H9 (cell line): ENCODE measurements at regions not wholly inside any gene's neighbourhood (a gene's known extent, or its start where the extent isn't known, plus 50 kb on each side); places are given as distances from the start of the nearest gene placed in this dataset.

Experiments
- DNase-seq: peaks from one replicate; pipeline ENCODE4 v3.0.0-alpha.2; 2017
- H2AFZ ChIP-seq: one replicate; pipeline ENCODE4 v1.6.1; 2013; ENCODE audit warnings: mild to moderate bottlenecking, low read length, control low read depth, moderate library complexity
- H2AK5ac ChIP-seq: 2 replicates; pipeline ENCODE4 v1.6.1; 2013; ENCODE audit warnings: low read length, control low read depth, mixed read lengths; ENCODE audit not compliant: insufficient read length
- H2BK120ac ChIP-seq: one replicate; pipeline ENCODE4 v1.6.1; 2013; ENCODE audit warnings: low read depth, mild to moderate bottlenecking, low read length, control low read depth, inconsistent platforms; ENCODE audit not compliant: poor library complexity, severe bottlenecking
- H2BK12ac ChIP-seq: 2 replicates; pipeline ENCODE4 v1.6.1; 2013; ENCODE audit warnings: low read length, control low read depth, mixed read lengths, low read depth; ENCODE audit not compliant: insufficient read length
- H2BK15ac ChIP-seq: 2 replicates; pipeline ENCODE4 v1.6.1; 2013; ENCODE audit warnings: low read depth, low read length, control low read depth
- H2BK20ac ChIP-seq: one replicate; pipeline ENCODE4 v1.6.1; 2013; ENCODE audit warnings: low read depth, mild to moderate bottlenecking, low read length, control low read depth, inconsistent platforms; ENCODE audit not compliant: poor library complexity, severe bottlenecking
- H2BK5ac ChIP-seq: 2 replicates; pipeline ENCODE4 v1.6.1; 2013; ENCODE audit warnings: low read length, control low read depth, mixed read lengths; ENCODE audit not compliant: insufficient read length
- H3K14ac ChIP-seq: 2 replicates; pipeline ENCODE4 v1.6.1; 2013; ENCODE audit warnings: low read length, control low read depth; ENCODE audit not compliant: insufficient read depth
- H3K18ac ChIP-seq: 2 replicates; pipeline ENCODE4 v1.6.1; 2013; ENCODE audit warnings: low read depth, mild to moderate bottlenecking, mixed read lengths, low read length, control low read depth; ENCODE audit not compliant: insufficient read length
- H3K23ac ChIP-seq: 2 replicates; pipeline ENCODE4 v1.6.1; 2013; ENCODE audit warnings: low read length, control low read depth, mixed read lengths, low read depth; ENCODE audit not compliant: insufficient read length
- H3K23me2 ChIP-seq: 2 replicates; pipeline ENCODE4 v1.6.1; 2013; ENCODE audit warnings: low read depth, mild to moderate bottlenecking, mixed read lengths, low read length, control low read depth; ENCODE audit not compliant: insufficient read length, poor library complexity, severe bottlenecking
- H3K27ac ChIP-seq: 2 replicates; pipeline ENCODE4 v1.5.1; 2013; ENCODE audit warnings: low read length, control low read depth, mixed read lengths, low read depth; ENCODE audit not compliant: insufficient read length
- H3K27me3 ChIP-seq: 2 replicates; pipeline ENCODE4 v1.6.1; 2013; ENCODE audit warnings: low read length, control low read depth, inconsistent platforms; ENCODE audit not compliant: insufficient read depth
- H3K4ac ChIP-seq: 2 replicates; pipeline ENCODE4 v1.6.1; 2013; ENCODE audit warnings: low read depth, mild to moderate bottlenecking, control low read depth, inconsistent platforms, low read length, moderate library complexity
- H3K4me1 ChIP-seq: 2 replicates; pipeline ENCODE4 v1.6.1; 2013; ENCODE audit warnings: low read length, control low read depth, inconsistent platforms; ENCODE audit not compliant: insufficient read depth
- H3K4me2 ChIP-seq: 2 replicates; pipeline ENCODE4 v1.6.1; 2013; ENCODE audit warnings: low read length, control low read depth, mixed read lengths; ENCODE audit not compliant: insufficient read length, insufficient read depth
- H3K56ac ChIP-seq: 2 replicates; pipeline ENCODE4 v1.6.1; 2013; ENCODE audit warnings: low read depth, mild to moderate bottlenecking, mixed read lengths, low read length, control low read depth; ENCODE audit not compliant: insufficient read length
- H3K79me1 ChIP-seq: 2 replicates; pipeline ENCODE4 v1.6.1; 2013; ENCODE audit warnings: low read depth, mild to moderate bottlenecking, moderate library complexity, low read length, control low read depth, inconsistent platforms; ENCODE audit not compliant: insufficient read depth, poor library complexity, severe bottlenecking
- H3K79me2 ChIP-seq: 2 replicates; pipeline ENCODE4 v1.6.1; 2013; ENCODE audit warnings: low read length, control low read depth, inconsistent platforms; ENCODE audit not compliant: insufficient read depth
- H3K9ac ChIP-seq: 2 replicates; pipeline ENCODE4 v1.6.1; 2013; ENCODE audit warnings: low read length, control low read depth, mixed read lengths; ENCODE audit not compliant: insufficient read length; ENCODE audit errors: extremely low read depth
- H3K9me3 ChIP-seq: one replicate; pipeline ENCODE4 v1.6.1; 2013; ENCODE audit warnings: low read depth, low read length, inconsistent platforms; ENCODE audit not compliant: control insufficient read depth
- H3T11ph ChIP-seq: one replicate; pipeline ENCODE4 v1.6.1; 2013; ENCODE audit warnings: mild to moderate bottlenecking, low read length, control low read depth, inconsistent platforms
- H4K20me1 ChIP-seq: one replicate; pipeline ENCODE4 v1.6.1; 2013; ENCODE audit not compliant: control insufficient read depth, insufficient read length, insufficient read depth
- H4K5ac ChIP-seq: 2 replicates; pipeline ENCODE4 v1.6.1; 2013; ENCODE audit warnings: low read depth, mild to moderate bottlenecking, mixed read lengths, low read length, control low read depth; ENCODE audit not compliant: insufficient read length
- H4K8ac ChIP-seq: replicated peaks from 2 replicates; pipeline ENCODE4 v1.6.1; 2013; ENCODE audit warnings: low read length, control low read depth, mixed read lengths, low read depth; ENCODE audit not compliant: insufficient read length
- H4K91ac ChIP-seq: 2 replicates; pipeline ENCODE4 v1.6.1; 2013; ENCODE audit warnings: low read depth, mild to moderate bottlenecking, moderate library complexity, mixed read lengths, low read length, control low read depth; ENCODE audit not compliant: insufficient read length
- H3K27ac Mint-ChIP-seq, 3 experiments: 2 replicates in 2 of 3; 3 replicates in 1 of 3; pipeline ENCODE4 v1.8.0; 2020 to 2021; ENCODE audit warnings: mixed read lengths in 3 of 3, mild to moderate bottlenecking in 1 of 3, moderate library complexity in 1 of 3
- H3K27me3 Mint-ChIP-seq: 2 replicates; pipeline ENCODE4 v1.8.0; 2021; ENCODE audit warnings: low read depth, mild to moderate bottlenecking, moderate library complexity, mixed read lengths
- H3K36me3 Mint-ChIP-seq, 3 experiments: 2 replicates in 2 of 3; 3 replicates in 1 of 3; pipeline ENCODE4 v1.8.0; 2020 to 2021; ENCODE audit warnings: low read depth in 3 of 3, mixed read lengths in 3 of 3; ENCODE audit not compliant: insufficient read depth in 1 of 3
- H3K4me1 Mint-ChIP-seq, 2 experiments: 2 replicates each; pipeline ENCODE4 v1.8.0; 2020; ENCODE audit warnings: mixed read lengths in 2 of 2
- H3K4me3 Mint-ChIP-seq, 2 experiments: 2 replicates in 1 of 2; 3 replicates in 1 of 2; pipeline ENCODE4 v1.8.0; 2020 to 2021; ENCODE audit warnings: mild to moderate bottlenecking in 2 of 2, mixed read lengths in 2 of 2, moderate library complexity in 1 of 2
- H3K9me3 Mint-ChIP-seq, 2 experiments: 2 replicates in 1 of 2; 3 replicates in 1 of 2; pipeline ENCODE4 v1.8.0; 2020; ENCODE audit warnings: mild to moderate bottlenecking in 2 of 2, mixed read lengths in 2 of 2, moderate library complexity in 1 of 2
- CTCF ChIP-seq: fragments of 200-600 bp; sonication (generic); conservative IDR thresholded peaks from 3 replicates; pipeline ENCODE4 v1.8.0; 2021; ENCODE audit warnings: antibody characterized with exemption, mild to moderate bottlenecking
- WGBS: extraction: QIAGEN DNeasy Blood & Tissue Kit; methylation state at CpG from one replicate; pipeline ENCODE4 v1.1.7; 2013; ENCODE audit warnings: missing lambda C conversion rate, low lambda C conversion rate, mixed read lengths; ENCODE audit not compliant: insufficient read length; ENCODE audit errors: extremely low coverage; 5-methylcytosine and 5-hydroxymethylcytosine counted together

- H2BK120ac ChIP-seq, result no peak overlapping the region
- H3K9me3 ChIP-seq, result no peaks in the 10 kb centered on the region
- no peak overlapping the region for H3K27ac ChIP-seq
- no peak overlapping the region for H3K4me3 Mint-ChIP-seq
- WGBS, result no CpG with 5 or more reads among the region's 2 CpGs
- no peaks in the 10 kb centered on the region for H3K27me3 Mint-ChIP-seq
- no peaks in the 10 kb centered on the region for H4K20me1 ChIP-seq
- no peaks in the 10 kb centered on the region for H3K23me2 ChIP-seq
- H2AK5ac ChIP-seq, result no peak overlapping the region
- H3K14ac ChIP-seq, result no peak overlapping the region
- H4K8ac ChIP-seq, result no peak overlapping the region
- no peak overlapping the region for H2BK12ac ChIP-seq
- no peak overlapping the region for H2BK15ac ChIP-seq
- H3K36me3 Mint-ChIP-seq, result no peaks in the 10 kb centered on the region
- H2BK20ac ChIP-seq, result no peak overlapping the region
- no peak overlapping the region for H3K56ac ChIP-seq
- H3K4me2 ChIP-seq, result no peak overlapping the region
- no peaks in the 10 kb centered on the region for H3K79me1 ChIP-seq
- no peak overlapping the region for H3K9ac ChIP-seq
- no peaks in the 10 kb centered on the region for H3K79me2 ChIP-seq
- DNase-seq, result no peak
- no peak overlapping the region for H4K91ac ChIP-seq
- no peak overlapping the region for H3T11ph ChIP-seq
- no peak overlapping the region for H3K27ac Mint-ChIP-seq
- H2BK5ac ChIP-seq, result no peak overlapping the region
- TF ChIP-seq CTCF, result no peak
- no peak overlapping the region for H3K18ac ChIP-seq
- H2AFZ ChIP-seq, result no peak overlapping the region
- peaks cover 5 to 10% of the 10 kb centered on the region in 2 experiments for H3K4me1 Mint-ChIP-seq
- H3K27me3 ChIP-seq, result no peaks in the 10 kb centered on the region
- no peaks in the 10 kb centered on the region for H3K9me3 Mint-ChIP-seq
- no peaks in the 10 kb centered on the region for H3K4me1 ChIP-seq
- no peak overlapping the region for H3K23ac ChIP-seq
- no peak overlapping the region for H3K4ac ChIP-seq
- H4K5ac ChIP-seq, result no peak overlapping the region
Observed at GRCh38 chr9:25519286-25519685, 159.0 kb downstream of the TUSC1 start.
